K562 (cell line): ENCODE measurements at regions not wholly inside any gene's neighbourhood (a gene's known extent, or its start where the extent isn't known, plus 50 kb on each side); places are given as distances from the start of the nearest gene placed in this dataset.

Source experiments
- ATAC-seq: fragments of 200-7000 bp; cut with Tn5 transposase; 3 replicates; pipeline ENCODE4 v1.9.1; 2020; ENCODE audit warnings: moderate library complexity
- BruUV-seq: library from RNA; stranded (reverse); fragments of 400-500 nt; replicated peaks from 2 replicates; lab custom pipeline; 2021; lab: Mats Ljungman, UMichigan
- CTCF ChIA-PET: fragments of 300-600 bp; formaldehyde crosslinking; extraction: SDS; loops from one replicate; lab custom pipeline; 2021; ENCODE audit warnings: low intra/inter-chr PET ratio; lab: Yijun Ruan, JAX
- POLR2A ChIA-PET: fragments of 300-600, 350-650 bp; sonication (Branson Sonifier 250); formaldehyde crosslinking; extraction: SDS; loops from one replicate; lab custom pipeline; 2021; ENCODE audit warnings: antibody characterized with exemption, inconsistent platforms; lab: Yijun Ruan, JAX
- DNase-seq, 4 experiments: peaks; one replicate each; pipeline versions ENCODE4 v3.0.0 to v3.0.0-alpha.2; 2011 to 2018; ENCODE audit warnings: low spot score in 3 of 4, mixed read lengths in 3 of 4; ENCODE audit errors: extremely low read depth in 1 of 4
- FAIRE-seq: peaks from 2 replicates; lab custom pipeline; 2011; peaks lifted over from hg19 to GRCh38; lab: Jason Lieb, UNC
- H2AFZ ChIP-seq: 2 replicates; pipeline ENCODE4 v1.6.0; 2011; ENCODE audit warnings: low read depth, low read length, control low read depth, inconsistent platforms
- H3K27ac ChIP-seq: fragments of 200-600 bp; 3 replicates; pipeline ENCODE4 v1.8.0; 2011; ENCODE audit warnings: low read depth, mild to moderate bottlenecking, control low read depth, inconsistent platforms, low read length, moderate library complexity, mixed read lengths; ENCODE audit errors: extremely low read depth
- H3K27me3 ChIP-seq, 2 experiments: fragments of 300-600 bp in 1 of 2; 2 replicates in 1 of 2; 3 replicates in 1 of 2; pipeline versions ENCODE4 v1.6.0 to v1.8.0; 2011; ENCODE audit warnings: inconsistent platforms in 2 of 2, low read length in 2 of 2, mild to moderate bottlenecking in 1 of 2, mixed read lengths in 1 of 2, moderate library complexity in 1 of 2; ENCODE audit not compliant: control insufficient read depth in 2 of 2, insufficient read depth in 2 of 2
- H3K36me3 ChIP-seq: fragments of 300-600 bp; 3 replicates; pipeline ENCODE4 v1.8.0; 2011; ENCODE audit warnings: mild to moderate bottlenecking, low read length, inconsistent platforms; ENCODE audit not compliant: control insufficient read depth, insufficient read depth
- H3K4me1 ChIP-seq, 2 experiments: fragments of 200-600 bp in 1 of 2; replicated peaks in 1 of 2; 2 replicates in 1 of 2; 3 replicates in 1 of 2; pipeline versions ENCODE4 v1.5.1 to v1.8.0; 2011; ENCODE audit warnings: inconsistent platforms in 2 of 2, low read length in 2 of 2, mild to moderate bottlenecking in 1 of 2, mixed read lengths in 1 of 2, moderate library complexity in 1 of 2; ENCODE audit not compliant: control insufficient read depth in 2 of 2, insufficient read depth in 2 of 2
- H3K4me2 ChIP-seq: 2 replicates; pipeline ENCODE4 v1.6.1; 2011; ENCODE audit warnings: low read length, control low read depth, inconsistent platforms, mixed read lengths; ENCODE audit not compliant: insufficient read depth
- H3K4me3 ChIP-seq: fragments of 200-600 bp; sonication (generic), shearing (Covaris generic); 2 replicates; pipeline ENCODE4 v1.5.1; 2016; ENCODE audit warnings: control low read depth, inconsistent platforms
- H3K79me2 ChIP-seq: fragments of 200-600 bp; 3 replicates; pipeline ENCODE4 v1.8.0; 2011; ENCODE audit warnings: low read length, inconsistent platforms; ENCODE audit not compliant: control insufficient read depth, insufficient read depth
- H3K9ac ChIP-seq, 2 experiments: 2 replicates each; pipeline versions ENCODE4 v1.6.0 to v1.6.1; 2011; ENCODE audit warnings: low read depth in 2 of 2, low read length in 2 of 2, control low read depth in 1 of 2, inconsistent platforms in 1 of 2, mild to moderate bottlenecking in 1 of 2, mixed read lengths in 1 of 2; ENCODE audit not compliant: insufficient read depth in 1 of 2
- H3K9me1 ChIP-seq: one replicate; pipeline ENCODE4 v1.6.0; 2011; ENCODE audit warnings: inconsistent platforms, mild to moderate bottlenecking, low read length, moderate library complexity; ENCODE audit not compliant: control insufficient read depth, insufficient read depth
- H3K9me3 ChIP-seq: replicated peaks from 2 replicates; pipeline ENCODE4 v1.5.1; 2011; ENCODE audit warnings: low read depth, low read length, inconsistent platforms; ENCODE audit not compliant: control insufficient read depth, insufficient read depth
- H4K20me1 ChIP-seq: replicated peaks from 2 replicates; pipeline ENCODE4 v1.6.1; 2011; ENCODE audit warnings: low read length, inconsistent platforms, mixed read lengths; ENCODE audit not compliant: control insufficient read depth, insufficient read depth
- ASH1L ChIP-seq: fragments of 450-650 bp; IDR thresholded peaks from 2 replicates; pipeline ENCODE4 v1.6.1; 2018; ENCODE audit warnings: borderline replicate concordance, mild to moderate bottlenecking, low read depth; ENCODE audit not compliant: partially characterized antibody
- CCAR2 ChIP-seq: fragments of 200-400 bp; formaldehyde crosslinking; IDR thresholded peaks from 2 replicates; pipeline ENCODE4 v1.6.1; 2017; ENCODE audit warnings: mild to moderate bottlenecking, low read depth, low read length
- ETV5 ChIP-seq: sonication (generic); formaldehyde crosslinking; IDR thresholded peaks from 2 replicates; pipeline ENCODE4 v1.4.0; 2020; ENCODE audit warnings: low read depth, mild to moderate bottlenecking, missing genetic modification reagents
- KDM4B ChIP-seq, 2 experiments: fragments of 450-650 bp in 1 of 2; sonication (generic) in 1 of 2; IDR thresholded peaks; 2 replicates each; pipeline ENCODE4 v1.6.1; 2016 to 2017; ENCODE audit warnings: borderline replicate concordance in 2 of 2, antibody characterized with exemption in 1 of 2, low read depth in 1 of 2, mild to moderate bottlenecking in 1 of 2
- MYNN ChIP-seq, 2 experiments: sonication (generic); formaldehyde crosslinking in 1 of 2; IDR thresholded peaks; 2 replicates each; pipeline versions ENCODE4 v1.5.0 to v1.6.1; 2016 to 2020; ENCODE audit warnings: antibody characterized with exemption in 1 of 2, missing genetic modification reagents in 1 of 2
- SIRT6 ChIP-seq: IDR thresholded peaks from one replicate; pipeline ENCODE4 v1.6.1; 2012; ENCODE audit warnings: low read depth, mild to moderate bottlenecking, control low read depth, inconsistent platforms, low read length, moderate library complexity
- STAT5A ChIP-seq: IDR thresholded peaks from 2 replicates; pipeline ENCODE4 v1.6.1; 2012; ENCODE audit warnings: low read length, inconsistent platforms, borderline replicate concordance
- THRB ChIP-seq: fragments of 450-650 bp; formaldehyde crosslinking; conservative IDR thresholded peaks from 2 replicates; pipeline ENCODE4 v1.4.0; 2022; ENCODE audit warnings: mild to moderate bottlenecking, missing genetic modification characterization
- XRCC5 ChIP-seq: fragments of 200-400 bp; formaldehyde crosslinking; IDR thresholded peaks from 2 replicates; pipeline ENCODE4 v1.6.1; 2017; ENCODE audit warnings: low read depth, mild to moderate bottlenecking, low read length
- ZFPM2 ChIP-seq: fragments of 250-450 bp; sonication (Bioruptor Pico); IDR thresholded peaks from 2 replicates; pipeline ENCODE4 v1.5.1; 2022; ENCODE audit warnings: mild to moderate bottlenecking
- ZNF507 ChIP-seq: conservative IDR thresholded peaks from 2 replicates; pipeline ENCODE4 v1.6.1; 2017; ENCODE audit warnings: missing genetic modification characterization, missing compliant biosample characterization
- ZNF655 ChIP-seq: fragments of 250-450 bp; sonication (Bioruptor Pico); IDR thresholded peaks from 2 replicates; pipeline ENCODE4 v1.5.0; 2021
- WGBS: fragments of 100-300 bp; shearing (Covaris generic); methylation state at CpG from one replicate; pipeline ENCODE4 v1.1.6; 2016; ENCODE audit warnings: low coverage, mixed read lengths; ENCODE audit not compliant: insufficient coverage; ENCODE audit errors: missing lambda C conversion rate; 5-methylcytosine and 5-hydroxymethylcytosine counted together
- in situ Hi-C: fragments of 300-500 bp; cut with MboI; formaldehyde crosslinking; loops from 4 replicates; pipeline ENCODE4 v1.15.0; 2018; ENCODE audit warnings: inconsistent platforms, mixed read lengths
- intact Hi-C: fragments of 100-400 bp; cut with micrococcal nuclease; formaldehyde crosslinking; loops from 2 replicates; pipeline ENCODE4 v1.14.2; 2022

- no peaks in the 10 kb centered on the region for H3K27me3 ChIP-seq
- no peak for ATAC-seq
- no peak for FAIRE-seq
- DNase-seq, result no peak
- intact Hi-C loops, result no loop called here
- H4K20me1 ChIP-seq, result no peaks in the 10 kb centered on the region
- no peak overlapping the region for H3K9ac ChIP-seq
- no peak overlapping the region for H3K4me2 ChIP-seq
- in situ Hi-C loops, result no loop called here
- no peak overlapping the region for H3K27ac ChIP-seq
- no TSS peak for BruUV-seq
- TF ChIP-seq XRCC5, result no peak
- no peak for TF ChIP-seq THRB (CRISPR knock-in tag)
- no peak for TF ChIP-seq STAT5A
- TF ChIP-seq CCAR2, result no peak
- no peak for TF ChIP-seq ZNF507 (tag)
- TF ChIP-seq SIRT6, result no peak
- no peak for TF ChIP-seq KDM4B (IDR thresholded peaks at IDR 0.05; ENCODE audit: borderline replicate concordance in 2 of 2, low read depth in 1 of 2)
- TF ChIP-seq ASH1L, result no peak
- no peak for TF ChIP-seq ZFPM2 (CRISPR knock-in tag)
- no peak for TF ChIP-seq MYNN (IDR thresholded peaks at IDR 0.05)
- TF ChIP-seq MYNN (CRISPR knock-in tag; IDR thresholded peaks at IDR 0.05), result no peak
- no peak for TF ChIP-seq ETV5 (CRISPR knock-in tag)
- no peak for TF ChIP-seq ZNF655 (CRISPR knock-in tag)
- TF ChIP-seq, all 486 proteins: peak for 0
- H3K9me3 ChIP-seq, result no peaks in the 10 kb centered on the region
- no peaks in the 10 kb centered on the region for H3K79me2 ChIP-seq
- CTCF ChIA-PET, result no interaction called here
- H3K36me3 ChIP-seq, result no peaks in the 10 kb centered on the region
- POLR2A ChIA-PET, result no interaction called here
- H2AFZ ChIP-seq, result no peak overlapping the region
- 6% methylated on average over 3 of the region's 3 CpGs for WGBS
- no peaks in the 10 kb centered on the region for H3K9me1 ChIP-seq
- no peaks in the 10 kb centered on the region for H3K4me1 ChIP-seq
- no peak overlapping the region for H3K4me3 ChIP-seq
Observed at GRCh38 chr3:78494851-78495250, 1272.9 kb downstream of the ROBO1 start.
